WI38 (cell line): ENCODE measurements at regions not wholly inside any gene's neighbourhood (a gene's known extent, or its start where the extent isn't known, plus 50 kb on each side); places are given as distances from the start of the nearest gene placed in this dataset.

Experiments used
- H3K4me3 ChIP-seq: 2 replicates; pipeline ENCODE4 v1.5.1; 2011; ENCODE audit warnings: low read depth, mild to moderate bottlenecking, control low read depth, low read length
- CTCF ChIP-seq: IDR thresholded peaks from 2 replicates; pipeline ENCODE4 v1.5.1; 2012; ENCODE audit warnings: low read depth, mild to moderate bottlenecking, control low read depth, low read length

GRCh38 chr10:43931308-43931930, 282.7 kb upstream of the ZNF32 start:
- TF ChIP-seq CTCF: no peak
- no peak overlapping the region for H3K4me3 ChIP-seq

- no peak overlapping the region for H3K4me3 ChIP-seq
- no peak for TF ChIP-seq CTCF
These were observed 282.1 kb upstream of the ZNF32 start for GRCh38 chr10:43930777-43931176.

- no peak for TF ChIP-seq CTCF
- H3K4me3 ChIP-seq: no peak overlapping the region
These were observed 281.6 kb upstream of the ZNF32 start for GRCh38 chr10:43930243-43930642.

- no peak overlapping the region for H3K4me3 ChIP-seq
- no peak for TF ChIP-seq CTCF
These were observed 280.4 kb upstream of the ZNF32 start for GRCh38 chr10:43929122-43929521.

GRCh38 chr10:43928425-43928968, 279.8 kb upstream of the ZNF32 start:
- no peak for TF ChIP-seq CTCF
- no peak overlapping the region for H3K4me3 ChIP-seq

GRCh38 chr10:43926875-43927406, 278.3 kb upstream of the ZNF32 start:
- no peak for TF ChIP-seq CTCF
- no peak overlapping the region for H3K4me3 ChIP-seq

- no peak for TF ChIP-seq CTCF
- H3K4me3 ChIP-seq: no peak overlapping the region
These were observed 277.7 kb upstream of the ZNF32 start for GRCh38 chr10:43926371-43926770.
